ENCODE measurements at regions not wholly inside any gene's neighbourhood (a gene's known extent, or its start where the extent isn't known, plus 50 kb on each side); places are given as distances from the start of the nearest gene placed in this dataset.
"Not testable (repeated sequence)": the region's sequence is repeated elsewhere in the genome, so short reads cannot be mapped to it uniquely, and the experiment has no call there.

DNA sequence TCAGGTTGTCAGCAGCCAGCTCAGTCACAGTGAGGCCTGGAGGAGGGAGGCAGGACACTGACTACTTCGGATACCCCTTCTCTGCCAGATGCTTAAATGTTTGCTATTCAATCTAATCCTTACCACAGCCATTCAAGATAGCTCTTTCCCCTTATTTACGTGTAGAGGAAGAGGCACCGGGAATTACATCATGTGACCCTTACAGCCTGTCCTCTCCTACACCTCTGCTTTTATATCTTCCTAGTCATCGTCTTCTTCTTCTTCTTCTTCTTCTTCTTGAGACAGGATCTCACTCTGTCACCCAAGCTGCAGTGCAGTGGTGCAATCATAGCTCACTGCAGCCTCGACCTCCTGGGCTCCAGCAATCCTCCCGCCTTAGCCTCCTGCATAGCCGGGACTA, 148.1 kb upstream of the NEDD9 start:
- DNase-seq, result no peak

DNA sequence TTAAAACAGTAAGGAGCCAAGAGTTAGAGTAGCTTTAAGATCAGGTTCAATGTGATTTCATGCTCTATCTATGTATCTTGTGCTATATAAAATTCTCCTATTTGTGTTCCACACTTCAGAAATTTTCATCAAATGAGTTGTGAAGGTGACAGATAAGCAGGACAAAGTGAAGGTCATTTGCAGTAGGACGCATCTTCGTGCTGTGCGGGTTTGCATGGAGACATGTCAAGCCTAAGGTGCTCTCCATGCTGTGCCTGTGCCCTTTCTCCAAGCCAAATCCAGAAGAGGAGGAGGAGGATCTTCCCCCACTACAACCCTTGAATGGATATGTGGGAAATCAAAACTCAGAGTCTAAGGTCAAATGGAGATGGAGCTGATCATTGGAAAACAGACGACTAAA, 147.3 kb upstream of the NEDD9 start:
- DNase-seq, result no peak

- DNase-seq, result no peak
Observed at GRCh38 chr6:11378639-11379038, 146.2 kb upstream of the NEDD9 start.

GRCh38 chr6:11374036-11375010, 141.9 kb upstream of the NEDD9 start:
- no peak for DNase-seq

DNA sequence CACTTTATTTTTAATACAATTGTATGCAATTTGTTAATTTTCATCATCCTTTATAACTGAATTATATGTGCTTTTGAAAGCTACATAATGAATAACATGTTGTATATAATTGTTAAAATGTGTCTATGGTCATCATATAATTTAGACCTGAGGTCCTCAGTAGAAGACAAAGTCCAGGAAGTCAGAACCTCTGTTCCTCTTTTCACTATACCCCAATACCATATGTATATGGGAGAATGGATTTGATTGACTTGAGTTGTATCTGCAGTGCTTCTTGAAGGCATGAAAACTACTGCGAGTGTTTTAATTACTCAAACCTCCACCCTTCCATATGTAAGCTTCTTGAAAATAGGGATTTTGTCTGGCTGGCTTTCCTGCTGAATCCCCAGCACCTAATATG, 140.7 kb upstream of the NEDD9 start:
- no peak for DNase-seq

DNA sequence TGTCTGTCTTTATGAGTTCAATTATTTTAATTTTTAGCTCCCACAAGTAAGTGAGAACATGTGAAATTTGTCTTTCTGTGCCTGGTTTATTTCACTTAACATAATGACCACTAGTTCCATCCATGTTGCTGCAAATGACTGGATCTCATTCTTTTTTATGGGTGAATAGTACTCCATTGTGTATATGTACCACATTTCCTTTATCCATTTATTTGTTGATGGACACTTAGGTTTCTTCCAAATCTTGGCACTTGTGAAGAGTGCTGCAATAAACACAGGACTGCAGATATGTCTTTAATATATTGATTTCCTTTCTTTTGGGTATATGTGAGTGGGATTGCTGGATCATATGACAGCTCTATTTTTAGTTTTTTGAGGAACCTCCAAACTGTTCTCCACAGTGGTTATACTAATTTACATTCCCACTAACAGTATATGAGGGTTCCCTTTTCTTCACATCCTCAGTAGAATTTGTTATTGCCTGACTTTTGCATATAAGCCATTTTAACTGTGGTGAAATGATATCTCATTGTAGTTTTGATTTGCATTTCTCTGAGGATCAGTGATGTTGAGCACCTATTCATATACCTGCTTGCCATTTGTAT, 139.8 kb upstream of the NEDD9 start:
- DNase-seq, result not testable (repeated sequence)

GRCh38 chr6:11370191-11371018, 137.9 kb upstream of the NEDD9 start:
- DNase-seq, result no peak

DNA sequence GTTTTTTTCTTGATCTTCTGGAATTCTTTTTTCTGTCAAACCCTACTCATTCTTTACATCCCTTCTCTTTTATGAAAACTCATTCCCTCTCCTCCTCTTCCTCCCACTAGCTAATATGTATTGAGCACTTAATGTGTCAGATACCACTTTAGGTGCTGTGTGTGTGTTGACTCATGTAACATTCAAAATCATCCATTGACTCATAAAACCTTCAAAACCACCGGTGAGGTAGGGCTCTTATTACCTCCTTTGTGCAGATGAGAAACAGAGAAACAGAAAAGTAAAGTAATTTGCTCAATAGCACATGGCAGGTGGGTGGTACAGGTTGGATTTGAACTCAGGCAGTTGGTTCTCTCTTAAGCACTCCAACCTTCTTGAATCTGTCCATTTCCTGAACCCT, 136.3 kb upstream of the NEDD9 start:
- no peak for DNase-seq

DNA sequence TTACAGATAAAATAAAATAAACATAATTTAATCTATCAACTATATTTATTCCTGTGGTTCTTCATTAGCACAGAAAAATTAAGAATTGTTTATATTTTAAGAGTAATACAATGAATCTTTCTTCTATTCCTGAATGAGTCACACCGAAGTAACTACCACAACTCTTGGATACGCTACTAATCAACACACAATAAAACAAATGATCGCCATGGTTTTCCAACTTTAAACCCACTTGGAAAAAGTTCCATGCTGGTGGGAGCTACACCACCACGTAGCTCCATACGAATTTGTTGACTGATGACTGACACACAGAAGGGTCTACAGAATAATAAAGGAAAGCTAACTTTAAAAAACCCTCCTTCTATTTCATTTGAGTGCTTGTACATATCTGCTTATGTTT, 135.8 kb upstream of the NEDD9 start:
- no peak for DNase-seq

DNA sequence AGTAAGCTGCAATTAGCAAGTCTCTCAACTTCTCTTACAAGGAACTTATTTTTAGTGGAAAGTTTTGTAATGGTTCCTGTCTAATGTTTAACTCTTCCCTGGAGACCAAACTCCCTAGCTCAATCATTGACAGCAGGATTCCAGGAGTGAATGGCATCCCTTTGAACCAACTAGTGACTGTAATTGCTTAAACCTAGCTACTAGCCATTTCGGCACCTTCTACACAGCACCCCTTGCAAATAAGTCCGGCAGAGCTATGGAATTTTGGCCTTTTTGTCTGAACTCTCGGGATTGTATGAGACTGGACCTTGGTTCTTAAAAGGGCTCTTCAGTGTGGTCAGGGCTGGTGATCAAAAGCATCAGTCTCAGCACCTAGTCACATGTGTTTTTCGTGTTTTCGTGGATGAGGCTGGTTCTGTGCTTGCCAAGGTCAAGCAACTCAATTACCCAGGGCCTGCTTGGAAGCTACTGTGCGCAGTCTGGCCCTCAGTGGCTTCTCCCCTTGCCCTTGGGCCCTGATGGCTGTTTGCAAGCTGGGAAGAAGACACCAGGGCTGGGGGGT, 135.3 kb upstream of the NEDD9 start:
- no peak for DNase-seq

DNA sequence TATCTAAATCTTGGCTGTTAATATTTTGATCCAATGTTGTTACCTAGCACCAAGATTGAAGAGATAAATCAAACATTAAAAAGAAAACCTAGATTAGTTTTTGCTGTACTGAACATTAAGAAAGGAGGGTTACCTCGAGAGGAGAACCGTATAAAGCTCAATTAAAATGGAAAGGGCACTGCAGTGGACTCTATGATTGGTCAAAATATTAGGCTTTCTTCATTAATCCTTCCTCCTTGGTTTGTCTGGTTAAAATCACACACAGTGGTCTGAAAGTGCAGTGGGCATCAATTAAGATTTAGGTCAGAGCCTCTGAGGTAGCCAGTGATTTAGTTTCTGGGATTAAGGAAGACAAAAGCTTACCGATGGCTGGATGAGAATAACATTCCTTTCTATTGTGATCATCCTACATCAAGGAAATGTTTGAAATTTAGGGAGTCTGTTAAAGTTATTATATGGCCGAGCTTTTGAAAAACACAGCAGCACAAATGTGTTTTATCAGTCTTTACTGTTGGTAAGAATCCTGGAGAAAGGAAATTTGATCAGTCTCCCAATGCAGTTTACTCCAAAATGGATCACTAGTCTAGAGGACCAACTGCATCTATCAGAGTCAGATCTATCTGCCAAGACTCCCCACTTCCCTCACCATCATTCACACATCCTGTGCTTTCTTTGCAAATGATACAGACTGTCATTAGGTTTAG, 134.6 kb upstream of the NEDD9 start:
- no peak for DNase-seq

DNA sequence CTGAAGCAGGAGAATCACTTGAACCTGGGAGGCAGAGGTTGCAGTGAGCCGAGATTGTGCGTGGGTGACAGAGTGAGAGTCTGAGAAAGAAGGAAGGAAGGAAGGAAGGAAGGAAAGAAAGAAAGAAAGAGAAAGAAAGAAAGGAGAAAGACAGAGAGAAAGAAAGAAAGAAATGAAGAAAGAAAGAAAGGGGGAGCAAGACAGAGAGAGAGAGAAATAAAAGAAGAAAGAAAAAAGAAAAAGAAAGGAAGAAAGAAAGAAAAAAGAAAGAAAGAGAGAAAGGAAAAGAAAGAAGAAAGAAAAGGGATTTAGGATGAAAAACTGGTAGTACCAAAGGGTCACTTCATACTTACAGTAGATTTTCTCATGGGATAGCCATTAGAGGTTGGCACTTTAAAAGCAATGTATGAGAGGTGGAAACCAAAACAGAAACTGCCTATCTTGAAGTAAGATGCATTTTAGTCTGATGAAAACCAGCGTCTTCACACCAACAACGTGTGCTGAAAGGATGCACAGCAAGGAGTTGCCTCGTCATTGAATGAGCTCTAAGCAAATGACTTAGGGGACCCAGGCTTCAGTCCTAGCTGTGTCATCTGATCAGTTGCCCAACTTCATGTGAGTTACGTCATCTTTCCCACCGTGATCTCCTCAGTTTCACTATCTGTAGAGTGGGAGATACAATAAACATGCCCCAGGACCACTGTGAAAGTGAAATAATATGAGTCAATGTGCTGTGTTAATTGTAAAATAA, 133.9 kb upstream of the NEDD9 start:
- no peak for DNase-seq

DNA sequence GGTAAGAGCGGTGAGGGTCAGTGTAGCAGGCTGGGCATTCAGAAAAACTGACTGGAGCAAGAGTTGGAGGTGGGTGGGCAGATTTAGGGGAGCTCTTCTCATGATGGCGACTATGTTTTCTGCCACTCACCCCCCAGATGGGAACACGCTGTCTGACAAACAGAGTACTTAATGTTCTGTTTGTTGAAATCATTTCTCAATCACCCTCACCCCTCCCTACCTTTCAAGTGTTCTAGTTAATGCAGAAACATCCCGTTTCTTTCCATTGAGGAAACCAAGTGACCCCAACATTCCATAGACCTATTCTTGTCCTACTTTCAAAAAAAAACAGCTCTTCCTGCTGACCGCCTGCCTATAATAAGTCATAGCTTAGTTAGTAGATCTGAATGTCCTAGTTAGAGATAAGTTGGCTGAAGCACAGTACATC, 132.5 kb upstream of the NEDD9 start:
- no peak for DNase-seq

- peak; percentile 49 for DNase-seq
Observed at GRCh38 chr6:11363881-11364576, 131.6 kb upstream of the NEDD9 start.

- DNase-seq, result no peak
Observed at GRCh38 chr6:11362564-11362963, 130.1 kb upstream of the NEDD9 start.

DNA sequence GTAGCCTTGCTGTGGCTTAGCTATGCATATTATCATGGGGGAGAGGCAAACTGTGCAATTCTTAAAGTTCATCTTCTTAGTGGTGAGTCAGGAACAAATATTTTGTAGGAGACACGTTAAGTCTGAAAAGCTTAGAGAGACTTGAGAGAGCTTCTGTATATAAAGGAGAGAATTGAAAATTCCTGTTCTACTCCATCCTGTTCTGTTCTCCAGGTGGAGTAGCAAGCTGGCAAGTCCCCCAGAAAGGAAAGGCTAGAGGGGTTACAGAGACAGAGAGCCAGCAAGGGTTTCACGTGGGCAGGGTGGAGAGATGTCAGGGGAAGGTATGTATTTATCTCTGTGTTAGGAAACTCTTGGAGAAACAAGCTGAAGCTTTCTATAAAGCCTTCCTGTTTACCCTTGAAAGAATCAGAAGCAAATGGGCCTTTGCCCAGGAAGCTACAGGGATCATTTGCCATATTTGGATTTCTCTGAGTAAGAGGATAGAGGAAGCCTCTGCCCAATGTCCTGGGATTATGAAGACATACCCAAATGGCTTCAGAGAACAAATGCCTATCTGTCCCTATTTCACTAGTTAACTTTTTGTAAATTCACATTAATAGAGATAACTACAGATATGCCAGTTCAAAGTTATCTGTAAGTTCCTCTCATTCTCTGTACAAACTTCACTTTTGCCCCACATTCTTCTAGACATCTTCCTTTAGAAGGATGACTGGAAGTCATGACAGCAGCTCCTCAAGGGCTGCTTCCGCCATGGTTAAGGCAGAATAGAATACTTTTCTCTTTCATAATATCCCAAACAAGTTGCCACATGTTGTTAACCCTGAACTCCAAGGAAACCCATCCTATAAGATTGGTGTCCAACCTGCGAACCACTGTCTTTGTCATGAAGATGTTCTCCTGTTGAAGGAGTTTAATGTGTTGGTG, 126.7 kb upstream of the NEDD9 start:
- no peak for DNase-seq

DNA sequence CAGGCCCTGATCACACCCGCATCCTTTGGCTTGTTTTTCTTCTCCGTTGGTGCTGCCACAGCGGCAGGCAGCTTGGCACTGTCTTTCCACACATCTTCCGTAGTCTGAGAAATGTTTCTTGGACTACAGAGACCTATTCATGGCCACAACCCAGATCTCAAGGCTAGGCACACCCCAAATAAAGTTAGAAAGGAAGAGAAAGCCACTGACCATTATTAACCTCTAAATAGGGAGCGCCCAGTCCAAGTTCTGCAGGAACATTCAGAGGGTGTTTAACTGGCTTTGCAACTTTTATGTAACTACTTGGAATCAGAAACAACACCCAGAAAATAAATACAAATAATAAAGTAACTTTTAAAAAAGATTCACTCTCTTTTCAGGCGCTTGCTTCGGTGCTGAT, 124.8 kb upstream of the NEDD9 start:
- DNase-seq, result no peak

DNA sequence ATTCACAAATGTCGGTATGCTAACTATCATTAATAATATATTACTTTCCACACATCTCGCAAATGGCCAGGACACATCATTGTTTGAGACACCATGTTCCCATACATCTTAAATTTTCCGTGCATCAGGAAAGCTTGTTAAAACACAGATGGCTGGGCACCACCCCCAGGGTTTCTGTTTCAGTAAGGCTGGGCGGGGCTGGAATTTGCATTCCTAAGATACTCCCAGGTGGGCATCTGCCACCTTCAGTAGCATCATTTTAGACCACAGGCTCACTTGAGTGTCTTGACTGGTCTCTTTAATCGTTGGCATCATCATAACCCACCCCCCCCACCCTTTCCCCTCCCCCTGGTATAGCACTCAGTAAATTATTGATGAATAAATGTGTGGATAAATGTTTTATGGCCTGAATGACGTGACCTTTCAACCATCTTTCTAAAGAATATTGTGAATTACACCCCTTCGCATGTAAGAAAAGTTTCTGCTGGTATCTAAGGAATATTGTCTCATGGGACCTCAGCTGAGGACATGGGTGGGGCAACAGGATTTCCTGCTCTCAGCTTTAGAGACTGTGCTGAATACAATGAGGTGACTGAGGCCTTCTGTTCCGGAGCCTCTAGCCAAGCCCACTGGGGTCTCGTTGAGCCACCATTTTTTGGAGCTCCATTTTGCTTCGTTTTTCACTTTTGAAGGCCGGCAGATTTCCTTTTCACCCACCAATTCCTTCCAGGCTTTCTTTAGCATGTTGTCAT, 124.1 kb upstream of the NEDD9 start:
- no peak for DNase-seq

GRCh38 chr6:11353921-11354389, 121.5 kb upstream of the NEDD9 start:
- no peak for DNase-seq

Data from activated CD4-positive, CD25-positive, alpha-beta regulatory T cell treated with anti-CD3 and anti-CD28 coated beads, Interleukin-2, amount 50 U/mL, for 72 hours (primary cell).